Skeletal muscle satellite cell (primary cell): ENCODE measurements at regions not wholly inside any gene's neighbourhood (a gene's known extent, or its start where the extent isn't known, plus 50 kb on each side); places are given as distances from the start of the nearest gene placed in this dataset.
"Not testable (repeated sequence)": the region's sequence is repeated elsewhere in the genome, so short reads cannot be mapped to it uniquely, and the experiment has no call there.

Experiments
- H3K27me3 ChIP-seq: 2 replicates; pipeline ENCODE4 v1.7.0; 2013; ENCODE audit warnings: low read length; ENCODE audit not compliant: control insufficient read depth, insufficient read depth
- H3K36me3 ChIP-seq: 2 replicates; pipeline ENCODE4 v1.7.0; 2013; ENCODE audit warnings: mild to moderate bottlenecking, control low read depth, low read length; ENCODE audit not compliant: insufficient read depth
- H3K4me1 ChIP-seq: 2 replicates; pipeline ENCODE4 v1.7.0; 2013; ENCODE audit warnings: low read length; ENCODE audit not compliant: control insufficient read depth, insufficient read depth
- H3K4me2 ChIP-seq: 2 replicates; pipeline ENCODE4 v1.7.0; 2013; ENCODE audit warnings: mild to moderate bottlenecking, low read length
- H3K4me3 ChIP-seq: 2 replicates; pipeline ENCODE4 v1.7.0; 2013; ENCODE audit warnings: low read length
- H3K9ac ChIP-seq: 2 replicates; pipeline ENCODE4 v1.7.0; 2013; ENCODE audit warnings: mild to moderate bottlenecking, low read depth, low read length, moderate library complexity
- H3K9me3 ChIP-seq: replicated peaks from 2 replicates; pipeline ENCODE4 v1.7.0; 2013; ENCODE audit warnings: mild to moderate bottlenecking, control low read depth, low read length

GRCh38 chr6:21864206-21864605, 270.7 kb downstream of the SOX4 start:
- Histone ChIP-seq H3K9ac (no peak overlapping the region), H3K9me3 (no peaks in the 10 kb centered on the region), H3K4me2 (no peak overlapping the region), H3K36me3 (no peaks in the 10 kb centered on the region), H3K27me3 (no peaks in the 10 kb centered on the region), H3K4me1 (no peaks in the 10 kb centered on the region), H3K4me3 (no peak overlapping the region)

DNA sequence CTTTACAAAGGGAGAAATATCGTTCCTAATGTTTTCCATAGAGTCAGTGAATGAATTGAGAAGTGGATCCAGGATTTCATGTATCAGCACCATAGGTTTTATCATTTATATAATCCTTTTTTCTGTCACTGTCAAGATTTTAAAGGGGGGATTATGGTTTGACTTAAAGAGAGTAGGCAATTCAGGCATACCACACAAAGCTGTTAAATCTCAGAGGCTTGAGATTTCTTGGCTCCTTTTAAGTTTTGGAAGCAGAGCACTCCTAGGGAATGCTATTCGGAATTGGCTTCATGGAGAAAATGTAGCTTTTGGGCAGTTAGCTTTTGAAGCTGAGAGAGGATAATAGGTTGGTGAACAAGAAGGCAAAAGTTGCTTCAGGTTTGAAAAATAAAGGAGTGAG, 274.7 kb downstream of the SOX4 start:
- Histone ChIP-seq H3K36me3 (no peaks in the 10 kb centered on the region), H3K4me3 (no peak overlapping the region), H3K4me1 (peaks cover 2% of the 10 kb centered on the region), H3K9me3 (no peaks in the 10 kb centered on the region), H3K9ac (no peak overlapping the region), H3K27me3 (no peaks in the 10 kb centered on the region), H3K4me2 (no peak overlapping the region)

DNA sequence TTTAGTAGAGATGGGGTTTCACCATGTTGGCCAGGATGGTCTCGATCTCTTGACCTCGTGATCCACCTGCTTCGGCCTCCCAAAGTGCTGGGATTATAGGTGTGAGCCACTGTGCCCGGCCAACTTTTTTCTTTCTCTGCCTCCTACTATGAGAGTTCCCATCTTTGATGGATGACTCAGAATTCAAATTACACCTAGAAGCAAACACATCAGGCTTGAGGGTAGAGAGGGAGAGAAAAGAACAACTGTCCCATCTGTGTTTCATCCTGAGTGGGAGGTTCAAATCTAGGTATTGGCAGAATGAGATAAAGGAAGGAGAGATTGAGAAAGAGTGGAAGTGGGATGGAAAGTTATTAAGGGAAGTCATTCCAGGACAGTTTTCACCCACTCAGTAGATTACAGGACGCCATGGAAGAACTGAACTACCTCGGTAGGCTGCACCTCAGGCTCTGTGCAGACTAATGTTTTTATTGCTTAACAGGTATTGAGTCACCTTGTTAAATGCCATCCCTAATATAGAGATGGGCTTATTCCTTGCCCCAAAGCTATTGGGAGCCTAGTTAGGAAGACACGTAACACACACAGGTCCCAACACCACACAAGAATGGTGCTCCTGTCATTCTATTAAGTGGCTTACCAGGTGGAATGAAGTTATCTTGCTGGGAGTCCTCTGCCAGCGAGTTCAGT, 275.7 kb downstream of the SOX4 start:
- H3K4me3 ChIP-seq: no peak overlapping the region
- no peaks in the 10 kb centered on the region for H3K9me3 ChIP-seq
- no peak overlapping the region for H3K9ac ChIP-seq
- peaks cover 11% of the 10 kb centered on the region for H3K4me1 ChIP-seq
- no peaks in the 10 kb centered on the region for H3K36me3 ChIP-seq
- H3K27me3 ChIP-seq: no peaks in the 10 kb centered on the region
- H3K4me2 ChIP-seq: no peak overlapping the region

GRCh38 chr6:21870076-21870730, 276.7 kb downstream of the SOX4 start:
- H3K4me3 ChIP-seq: no peak overlapping the region
- no peak overlapping the region for H3K9ac ChIP-seq
- no peaks in the 10 kb centered on the region for H3K36me3 ChIP-seq
- H3K4me1 ChIP-seq: peaks cover 11% of the 10 kb centered on the region
- H3K27me3 ChIP-seq: no peaks in the 10 kb centered on the region
- H3K4me2 ChIP-seq: no peak overlapping the region
- H3K9me3 ChIP-seq: no peaks in the 10 kb centered on the region

DNA sequence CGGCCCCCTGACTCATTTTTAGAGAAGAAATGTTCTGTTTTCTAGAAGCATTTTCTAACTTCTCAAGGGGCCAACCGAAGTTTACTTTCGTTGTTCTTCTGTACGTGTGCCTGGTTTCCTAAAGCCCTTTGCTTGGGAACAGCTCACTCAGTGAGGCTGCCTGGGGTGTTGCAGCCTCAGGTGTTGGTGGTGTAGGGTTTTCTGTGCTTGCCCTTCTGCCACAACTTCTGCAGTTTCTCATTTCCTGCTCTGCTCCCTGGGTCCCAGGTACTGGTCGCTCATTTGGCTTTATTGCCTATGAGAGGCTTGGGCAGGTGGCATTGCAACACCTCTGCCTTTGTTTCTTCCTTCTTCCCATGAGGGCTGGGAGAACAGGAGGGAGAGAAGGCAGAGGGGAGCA, 278.3 kb downstream of the SOX4 start:
- Histone ChIP-seq H3K4me2 (no peak overlapping the region), H3K9me3 (no peaks in the 10 kb centered on the region), H3K36me3 (no peaks in the 10 kb centered on the region), H3K4me1 (peaks cover 11% of the 10 kb centered on the region), H3K9ac (no peak overlapping the region), H3K27me3 (no peaks in the 10 kb centered on the region), H3K4me3 (no peak overlapping the region)

GRCh38 chr6:21872749-21873148, 279.2 kb downstream of the SOX4 start:
- H3K4me3 ChIP-seq: no peak overlapping the region
- no peak overlapping the region for H3K9ac ChIP-seq
- H3K4me1 ChIP-seq: peaks cover 11% of the 10 kb centered on the region
- no peak overlapping the region for H3K4me2 ChIP-seq
- H3K36me3 ChIP-seq: no peaks in the 10 kb centered on the region
- no peaks in the 10 kb centered on the region for H3K27me3 ChIP-seq
- no peaks in the 10 kb centered on the region for H3K9me3 ChIP-seq

GRCh38 chr6:21873562-21873961, 280.0 kb downstream of the SOX4 start:
- Histone ChIP-seq H3K27me3 (no peaks in the 10 kb centered on the region), H3K4me1 (peaks cover 11% of the 10 kb centered on the region), H3K4me3 (no peak overlapping the region), H3K4me2 (peak overlapping the region; percentile 28), H3K9ac (no peak overlapping the region), H3K36me3 (no peaks in the 10 kb centered on the region), H3K9me3 (no peaks in the 10 kb centered on the region)

GRCh38 chr6:21874372-21874771, 280.8 kb downstream of the SOX4 start:
- Histone ChIP-seq H3K9me3 (no peaks in the 10 kb centered on the region), H3K4me2 (no peak overlapping the region), H3K4me3 (no peak overlapping the region), H3K36me3 (no peaks in the 10 kb centered on the region), H3K4me1 (peaks cover 11% of the 10 kb centered on the region), H3K27me3 (no peaks in the 10 kb centered on the region), H3K9ac (no peak overlapping the region)

DNA sequence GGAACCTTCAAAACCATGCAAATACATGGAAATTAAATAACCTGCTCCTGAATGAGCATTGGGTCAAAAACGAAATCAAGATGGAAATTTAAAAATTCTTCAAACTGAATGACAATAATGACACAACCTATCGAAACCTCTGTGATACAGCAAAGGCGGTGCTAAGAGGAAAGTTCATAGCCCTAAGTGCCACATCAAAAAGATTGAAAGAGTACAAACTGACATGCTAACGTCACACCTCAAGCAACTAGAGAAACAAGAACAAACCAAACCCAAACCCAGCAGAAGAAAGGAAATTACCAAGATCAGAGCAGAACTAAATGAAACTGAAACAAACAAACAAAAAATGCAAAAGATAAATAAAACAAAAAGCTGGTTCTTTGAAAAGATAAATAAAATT, 283.5 kb downstream of the SOX4 start:
- H3K9ac ChIP-seq, H3K36me3 ChIP-seq, H3K27me3 ChIP-seq, H3K4me3 ChIP-seq, H3K4me2 ChIP-seq, H3K9me3 ChIP-seq: not testable (repeated sequence)
- H3K4me1 ChIP-seq: peaks cover 11% of the 10 kb centered on the region

- H3K9ac ChIP-seq, H3K27me3 ChIP-seq, H3K4me2 ChIP-seq, H3K9me3 ChIP-seq, H3K4me3 ChIP-seq, H3K4me1 ChIP-seq, H3K36me3 ChIP-seq: not testable (repeated sequence)
Measured at GRCh38 chr6:21880249-21880648, 286.7 kb downstream of the SOX4 start.

DNA sequence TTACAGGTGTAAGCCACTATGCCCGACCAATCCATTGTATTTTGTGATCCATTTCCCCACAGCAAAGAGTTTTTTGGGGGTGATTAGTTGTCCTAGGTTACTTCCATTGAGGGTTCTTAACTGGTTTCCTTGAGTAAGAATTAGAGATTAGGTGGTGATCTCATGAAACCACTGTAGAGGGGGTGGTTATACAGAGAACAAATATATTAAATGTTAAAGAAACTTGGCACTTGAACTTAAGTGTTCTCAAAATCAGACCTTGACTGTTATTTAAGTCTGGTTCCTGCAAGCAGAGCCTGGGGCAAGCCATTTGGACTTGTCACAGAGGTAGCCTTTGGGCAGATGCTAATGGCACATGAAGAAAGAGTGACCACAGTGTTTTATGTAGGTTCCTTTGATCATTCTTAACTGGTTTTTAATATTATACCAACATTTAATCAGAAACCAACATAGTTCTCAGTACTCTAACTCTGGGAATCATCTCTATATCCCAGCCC, 288.5 kb downstream of the SOX4 start:
- H3K9ac ChIP-seq: no peak overlapping the region
- no peaks in the 10 kb centered on the region for H3K27me3 ChIP-seq
- H3K9me3 ChIP-seq: no peaks in the 10 kb centered on the region
- H3K4me1 ChIP-seq: peaks cover 27% of the 10 kb centered on the region
- H3K4me3 ChIP-seq: no peak overlapping the region
- H3K36me3 ChIP-seq: no peaks in the 10 kb centered on the region
- H3K4me2 ChIP-seq: no peak overlapping the region
